RWPE2 (cell line): ENCODE measurements at regions not wholly inside any gene's neighbourhood (a gene's known extent, or its start where the extent isn't known, plus 50 kb on each side); places are given as distances from the start of the nearest gene placed in this dataset.

ENCODE experiments used
- ATAC-seq: fragments of 200-7000 bp; cut with Tn5 transposase; 3 replicates; pipeline ENCODE4 v1.9.1; 2021; ENCODE audit warnings: low read depth
- DNase-seq: peaks from one replicate; pipeline ENCODE4 v3.0.0-alpha.2; 2020; ENCODE audit warnings: low spot score
- H3K27ac ChIP-seq: fragments of 450-650 bp; 2 replicates; pipeline ENCODE4 v1.5.1; 2017; ENCODE audit warnings: mild to moderate bottlenecking; ENCODE audit not compliant: poor library complexity, severe bottlenecking
- H3K27me3 ChIP-seq: fragments of 250-450 bp; sonication (Bioruptor Pico); 2 replicates; pipeline ENCODE4 v1.5.1; 2021; ENCODE audit warnings: mild to moderate bottlenecking, moderate library complexity; ENCODE audit not compliant: insufficient read depth, poor library complexity, severe bottlenecking
- H3K36me3 ChIP-seq: fragments of 250-450 bp; sonication (Bioruptor Pico); 2 replicates; pipeline ENCODE4 v1.5.1; 2020; ENCODE audit warnings: low read depth, mild to moderate bottlenecking, moderate library complexity
- H3K4me1 ChIP-seq: fragments of 250-450 bp; sonication (Bioruptor Pico); 2 replicates; pipeline ENCODE4 v1.5.1; 2021; ENCODE audit warnings: mild to moderate bottlenecking, moderate library complexity; ENCODE audit not compliant: insufficient read depth, poor library complexity, severe bottlenecking
- H3K4me3 ChIP-seq: fragments of 250-450 bp; sonication (Bioruptor Pico); 2 replicates; pipeline ENCODE4 v1.5.1; 2021; ENCODE audit warnings: mild to moderate bottlenecking, moderate library complexity; ENCODE audit not compliant: severe bottlenecking
- H3K9me3 ChIP-seq: fragments of 250-450 bp; sonication (Bioruptor Pico); 2 replicates; pipeline ENCODE4 v1.5.1; 2021; ENCODE audit warnings: mild to moderate bottlenecking, moderate library complexity; ENCODE audit not compliant: severe bottlenecking
- CTCF ChIP-seq: fragments of 450-650 bp; IDR thresholded peaks from one replicate; pipeline ENCODE4 v1.5.1; 2017; ENCODE audit warnings: mild to moderate bottlenecking, moderate library complexity; ENCODE audit not compliant: poor library complexity, severe bottlenecking

- H3K27ac ChIP-seq, result no peak overlapping the region
- H3K4me3 ChIP-seq, result no peak overlapping the region
- DNase-seq (no peak), ATAC-seq (no peak)
- H3K36me3 ChIP-seq, result no peaks in the 10 kb centered on the region
- peaks cover 16% of the 10 kb centered on the region for H3K4me1 ChIP-seq
- no peaks in the 10 kb centered on the region for H3K27me3 ChIP-seq
- H3K9me3 ChIP-seq, result no peaks in the 10 kb centered on the region
- TF ChIP-seq CTCF, result no peak
These were observed 231.8 kb downstream of the WDR11 start for GRCh38 chr10:121082984-121083383.

- TF ChIP-seq CTCF, result no peak
- no peaks in the 10 kb centered on the region for H3K36me3 ChIP-seq
- no peaks in the 10 kb centered on the region for H3K27me3 ChIP-seq
- no peak overlapping the region for H3K27ac ChIP-seq
- ATAC-seq (no peak), DNase-seq (no peak)
- no peaks in the 10 kb centered on the region for H3K9me3 ChIP-seq
- H3K4me3 ChIP-seq, result no peak overlapping the region
- H3K4me1 ChIP-seq, result peaks cover 8% of the 10 kb centered on the region
These were observed 233.0 kb downstream of the WDR11 start for GRCh38 chr10:121084016-121084674.

GRCh38 chr10:121084675-121085070, 233.5 kb downstream of the WDR11 start:
- no peaks in the 10 kb centered on the region for H3K36me3 ChIP-seq
- H3K9me3 ChIP-seq, result no peaks in the 10 kb centered on the region
- no peaks in the 10 kb centered on the region for H3K27me3 ChIP-seq
- no peak overlapping the region for H3K27ac ChIP-seq
- DNase-seq, result no peak
- H3K4me3 ChIP-seq, result no peak overlapping the region
- no peak for TF ChIP-seq CTCF
- ATAC-seq, result no peak
- peaks cover 3% of the 10 kb centered on the region for H3K4me1 ChIP-seq

- DNase-seq (no peak), ATAC-seq (no peak)
- H3K27me3 ChIP-seq, result no peaks in the 10 kb centered on the region
These were observed 234.2 kb downstream of the WDR11 start for GRCh38 chr10:121085367-121085766.

More at GRCh38 chr10:121085367-121085766, 234.2 kb downstream of the WDR11 start:
- Histone ChIP-seq H3K36me3 (no peaks in the 10 kb centered on the region), H3K27ac (no peak overlapping the region), H3K4me1 (no peaks in the 10 kb centered on the region), H3K4me3 (no peak overlapping the region), H3K9me3 (no peaks in the 10 kb centered on the region)
- no peak for TF ChIP-seq CTCF
